LNCaP clone FGC (cell line): ENCODE measurements at regions not wholly inside any gene's neighbourhood (a gene's known extent, or its start where the extent isn't known, plus 50 kb on each side); places are given as distances from the start of the nearest gene placed in this dataset.

Experiments used
- DNase-seq: peaks from one replicate; pipeline ENCODE4 v3.0.0-alpha.2; 2011; ENCODE audit warnings: low read depth
- H3K4me3 ChIP-seq: 2 replicates; pipeline ENCODE4 v1.5.1; 2011; ENCODE audit warnings: mild to moderate bottlenecking, low read depth, low read length, control low read depth
- CTCF ChIP-seq: IDR thresholded peaks from 2 replicates; pipeline ENCODE4 v1.5.1; 2012; ENCODE audit warnings: mild to moderate bottlenecking; ENCODE audit not compliant: control insufficient read depth, insufficient read depth; ENCODE audit errors: extremely low read depth

DNA sequence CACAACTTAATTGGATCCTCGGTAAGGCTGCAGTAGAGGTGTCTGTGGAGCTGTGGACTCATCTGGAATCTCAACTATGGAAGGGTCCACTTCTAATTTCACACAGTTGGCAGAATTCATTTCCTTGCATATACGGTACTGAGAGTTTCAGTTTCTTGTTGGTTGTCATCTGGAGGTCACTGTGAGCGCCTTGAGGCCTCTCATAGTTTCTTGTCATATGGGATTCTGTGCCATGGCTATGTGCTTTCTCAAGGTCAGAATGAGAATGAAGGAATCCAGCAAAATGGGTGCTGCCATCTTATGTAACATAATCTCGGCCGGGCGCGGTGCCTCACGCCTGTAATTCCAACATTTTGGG lies 298.2 kb downstream of the DOK5 start:
- no peak for DNase-seq
- TF ChIP-seq CTCF, result no peak
- H3K4me3 ChIP-seq, result no peak overlapping the region

DNA sequence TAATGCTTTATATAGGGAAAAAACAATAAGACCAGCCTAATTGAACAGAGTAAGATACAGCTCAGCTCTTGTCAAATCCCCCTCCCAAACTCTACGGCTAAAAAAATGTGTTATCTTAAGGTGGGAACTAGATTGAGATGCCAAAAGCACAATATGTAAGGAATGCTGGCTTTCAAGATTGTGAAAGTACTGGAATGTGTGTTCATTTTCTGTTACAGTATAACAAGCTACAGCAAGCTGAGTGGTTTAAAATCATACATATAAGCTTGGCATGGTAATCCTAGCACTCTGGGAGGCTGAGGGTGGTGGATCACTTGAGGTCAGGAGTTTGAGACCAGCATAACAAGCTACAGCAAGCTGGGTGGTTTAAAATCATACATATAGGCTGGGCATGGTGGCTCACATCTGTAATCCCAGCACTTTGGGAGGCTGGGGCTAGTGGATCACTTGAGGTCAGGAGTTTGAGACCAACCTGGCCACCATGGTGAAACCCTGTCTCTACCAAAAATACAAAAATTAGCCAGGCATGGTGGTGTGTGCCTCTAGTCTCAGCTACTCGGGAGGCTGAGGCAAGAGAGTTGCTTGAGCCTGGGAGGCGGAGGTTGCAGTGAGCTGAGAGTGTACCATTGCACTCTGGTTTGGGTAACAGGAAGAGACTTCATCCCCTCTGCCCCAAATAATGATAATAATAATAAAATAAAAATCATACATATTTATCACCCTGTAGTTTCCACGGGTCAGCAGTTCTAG lies 297.7 kb downstream of the DOK5 start:
- no peak for TF ChIP-seq CTCF
- no peak overlapping the region for H3K4me3 ChIP-seq
- no peak for DNase-seq

- H3K4me3 ChIP-seq, result no peak overlapping the region
- no peak for DNase-seq
- no peak for TF ChIP-seq CTCF
These were observed 291.1 kb downstream of the DOK5 start for GRCh38 chr20:54766483-54766882.

DNA sequence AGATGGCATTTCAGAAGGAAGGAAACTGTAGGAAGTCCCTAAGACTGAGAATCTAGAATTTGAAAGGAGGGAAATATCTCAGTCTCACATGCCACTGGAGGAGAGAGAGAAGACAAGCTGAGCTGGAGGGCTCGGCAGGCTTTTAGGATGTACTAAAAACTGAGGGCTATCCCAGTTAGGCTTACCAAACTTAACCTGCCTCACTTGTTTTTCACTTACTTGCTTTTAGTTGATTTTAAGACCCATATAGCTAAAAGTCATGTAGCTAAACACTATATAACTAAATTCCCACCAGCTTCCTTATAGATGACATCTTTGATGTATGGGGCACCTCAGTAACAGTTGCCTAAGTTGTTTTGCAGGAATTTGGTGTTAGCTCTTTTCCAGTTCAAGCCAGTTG lies 288.0 kb downstream of the DOK5 start:
- no peak for DNase-seq
- no peak for TF ChIP-seq CTCF
- no peak overlapping the region for H3K4me3 ChIP-seq

- no peak for DNase-seq
- H3K4me3 ChIP-seq, result no peak overlapping the region
- no peak for TF ChIP-seq CTCF
These were observed 284.2 kb downstream of the DOK5 start for GRCh38 chr20:54759589-54759988.

- no peak overlapping the region for H3K4me3 ChIP-seq
- no peak for DNase-seq
- no peak for TF ChIP-seq CTCF
These were observed 271.4 kb downstream of the DOK5 start for GRCh38 chr20:54746796-54747195.

GRCh38 chr20:54745780-54746179 lies 270.4 kb downstream of the DOK5 start:
- no peak overlapping the region for H3K4me3 ChIP-seq
- no peak for TF ChIP-seq CTCF
- no peak for DNase-seq
